AG10803 (cell line): ENCODE measurements at regions not wholly inside any gene's neighbourhood (a gene's known extent, or its start where the extent isn't known, plus 50 kb on each side); places are given as distances from the start of the nearest gene placed in this dataset.
"Not testable (repeated sequence)": the region's sequence is repeated elsewhere in the genome, so short reads cannot be mapped to it uniquely, and the experiment has no call there.

ENCODE experiments used
- DNase-seq: peaks from one replicate; pipeline ENCODE4 v3.0.0; 2010; ENCODE audit warnings: low read depth
- H3K4me3 ChIP-seq: 2 replicates; pipeline ENCODE4 v1.5.1; 2011; ENCODE audit warnings: mild to moderate bottlenecking, low read length, control low read depth
- CTCF ChIP-seq: conservative IDR thresholded peaks from 2 replicates; pipeline ENCODE4 v1.5.1; 2011; ENCODE audit warnings: mild to moderate bottlenecking, low read length, control low read depth, inconsistent platforms

GRCh38 chr6:51468704-51469103 is 618.7 kb downstream of the PKHD1 start:
- TF ChIP-seq CTCF: no peak
- no peak for DNase-seq

GRCh38 chr6:51472745-51473487 is 614.5 kb downstream of the PKHD1 start:
- DNase-seq: no peak
- H3K4me3 ChIP-seq: no peak overlapping the region
- no peak for TF ChIP-seq CTCF

More at GRCh38 chr6:51468704-51469103, 618.7 kb downstream of the PKHD1 start:
- no peak overlapping the region for H3K4me3 ChIP-seq

GRCh38 chr6:51474022-51474975 is 613.1 kb downstream of the PKHD1 start:
- no peak for TF ChIP-seq CTCF
- no peak for DNase-seq
- H3K4me3 ChIP-seq: no peak overlapping the region

DNA sequence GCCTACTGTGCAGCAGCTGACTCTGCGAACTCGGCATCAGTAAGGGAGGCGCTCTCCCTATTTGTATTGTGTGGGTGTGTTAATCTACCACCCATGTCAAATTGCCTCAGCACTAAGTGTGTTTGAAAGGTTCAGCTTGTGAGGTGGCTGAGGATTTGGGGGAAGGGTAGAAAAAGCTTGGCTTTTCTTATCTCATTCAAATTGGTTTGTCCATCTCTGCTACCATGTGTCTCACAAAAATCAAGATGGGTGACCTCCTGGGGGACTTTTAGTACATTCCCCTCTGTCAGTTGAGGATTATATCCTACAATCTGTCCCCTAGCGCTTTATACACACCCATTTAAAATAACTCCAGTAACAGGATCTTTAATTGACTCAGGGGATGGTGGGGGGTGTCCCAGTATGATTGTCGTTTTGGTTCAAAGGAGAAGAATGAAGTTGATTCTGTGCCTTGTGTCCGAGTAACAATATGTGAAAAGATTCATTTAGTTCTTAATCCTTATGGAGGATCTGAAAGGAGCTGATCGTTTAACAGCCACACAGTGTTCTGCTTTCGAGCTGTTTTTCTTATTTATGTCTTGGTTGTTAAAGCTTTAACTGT is 609.6 kb downstream of the PKHD1 start:
- no peak for TF ChIP-seq CTCF
- H3K4me3 ChIP-seq: no peak overlapping the region
- no peak for DNase-seq

- no peak for DNase-seq
- H3K4me3 ChIP-seq: no peak overlapping the region
- TF ChIP-seq CTCF: no peak
Observed at GRCh38 chr6:51479296-51479695, 608.1 kb downstream of the PKHD1 start.

DNA sequence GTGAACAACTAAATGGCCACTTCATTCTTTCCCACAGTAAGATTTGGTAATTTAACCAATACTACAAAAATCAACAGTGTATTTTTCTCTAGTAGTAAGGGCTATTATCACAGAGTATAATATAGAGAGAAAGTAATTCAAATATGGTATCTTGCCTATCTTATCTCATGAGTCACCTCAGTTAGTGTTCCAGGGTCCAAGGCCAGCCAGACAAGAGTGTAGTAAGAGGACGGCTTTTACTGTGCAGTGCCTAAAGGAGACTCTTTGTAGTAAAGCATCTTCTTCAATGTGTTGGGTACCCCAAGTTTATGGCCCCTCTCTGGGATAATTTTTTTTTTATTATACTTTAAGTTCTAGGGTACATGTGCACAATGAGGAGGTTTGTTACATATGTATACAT is 607.4 kb downstream of the PKHD1 start:
- no peak for TF ChIP-seq CTCF
- no peak for DNase-seq

GRCh38 chr6:51485869-51486268 is 601.5 kb downstream of the PKHD1 start:
- DNase-seq, H3K4me3 ChIP-seq: not testable (repeated sequence)

More for the DNA sequence above, 607.4 kb downstream of the PKHD1 start:
- no peak overlapping the region for H3K4me3 ChIP-seq
